GM23248 (cell line): ENCODE measurements at regions not wholly inside any gene's neighbourhood (a gene's known extent, or its start where the extent isn't known, plus 50 kb on each side); places are given as distances from the start of the nearest gene placed in this dataset.

Experiments
- DNase-seq: peaks from one replicate; pipeline ENCODE4 v3.0.0-alpha.2; 2015
- H2AFZ ChIP-seq: fragments of 200-600 bp; sonication (generic); 2 replicates; pipeline ENCODE4 v1.6.1; 2016; ENCODE audit warnings: antibody characterized with exemption
- H3F3A ChIP-seq: fragments of 200-600 bp; sonication (generic); 2 replicates; pipeline ENCODE4 v1.6.1; 2016; ENCODE audit warnings: mild to moderate bottlenecking, antibody characterized with exemption, mixed run types; ENCODE audit not compliant: insufficient read depth
- H3K27ac ChIP-seq: fragments of 200-600 bp; sonication (generic); 2 replicates; pipeline ENCODE4 v1.5.1; 2016; ENCODE audit warnings: mild to moderate bottlenecking
- H3K27me3 ChIP-seq: fragments of 200-600 bp; sonication (generic); replicated peaks from 2 replicates; pipeline ENCODE4 v1.6.1; 2016; ENCODE audit warnings: mild to moderate bottlenecking; ENCODE audit not compliant: insufficient read depth
- H3K36me3 ChIP-seq: fragments of 200-600 bp; sonication (generic); 2 replicates; pipeline ENCODE4 v1.6.1; 2016; ENCODE audit warnings: low read depth, mild to moderate bottlenecking
- H3K4me1 ChIP-seq: fragments of 200-600 bp; sonication (generic); 2 replicates; pipeline ENCODE4 v1.6.1; 2016; ENCODE audit warnings: mild to moderate bottlenecking; ENCODE audit not compliant: insufficient read depth
- H3K4me2 ChIP-seq: fragments of 200-600 bp; sonication (generic); one replicate; pipeline ENCODE4 v1.6.1; 2016; ENCODE audit warnings: mild to moderate bottlenecking; ENCODE audit not compliant: unreplicated experiment
- H3K4me3 ChIP-seq: fragments of 200-600 bp; sonication (generic); 2 replicates; pipeline ENCODE4 v1.5.1; 2016; ENCODE audit warnings: mild to moderate bottlenecking
- H3K79me2 ChIP-seq: fragments of 200-600 bp; sonication (generic); 2 replicates; pipeline ENCODE4 v1.6.1; 2016; ENCODE audit warnings: mild to moderate bottlenecking; ENCODE audit not compliant: insufficient read depth
- H3K9ac ChIP-seq: fragments of 200-600 bp; sonication (generic); 2 replicates; pipeline ENCODE4 v1.6.1; 2016; ENCODE audit warnings: mild to moderate bottlenecking
- H3K9me2 ChIP-seq: fragments of 200-600 bp; sonication (generic); 2 replicates; pipeline ENCODE4 v1.6.1; 2016; ENCODE audit warnings: mixed run types, mild to moderate bottlenecking, moderate library complexity; ENCODE audit not compliant: insufficient read depth
- H3K9me3 ChIP-seq: fragments of 200-600 bp; sonication (generic); one replicate; pipeline ENCODE4 v1.6.1; 2017; ENCODE audit warnings: low read depth
- H4K20me1 ChIP-seq: fragments of 200-600 bp; sonication (generic); 2 replicates; pipeline ENCODE4 v1.6.0; 2016; ENCODE audit not compliant: insufficient read depth
- EZH2 ChIP-seq: fragments of 200-600 bp; sonication (generic); IDR thresholded peaks from 2 replicates; pipeline ENCODE4 v1.6.1; 2018; ENCODE audit warnings: antibody characterized with exemption, mild to moderate bottlenecking; ENCODE audit not compliant: insufficient read depth, poor library complexity, severe bottlenecking
- EZH2phosphoT487 ChIP-seq: fragments of 200-600 bp; sonication (generic); IDR thresholded peaks from 2 replicates; pipeline ENCODE4 v1.6.1; 2018; ENCODE audit warnings: antibody characterized with exemption, moderate library complexity, mild to moderate bottlenecking, low read depth; ENCODE audit not compliant: insufficient read depth
- WGBS, 2 experiments: methylation state at CpG; one replicate each; pipeline ENCODE4 v1.1.6; 2015 to 2017; ENCODE audit warnings: low lambda C conversion rate in 2 of 2, low coverage in 1 of 2; ENCODE audit errors: missing lambda C conversion rate in 2 of 2; 5-methylcytosine and 5-hydroxymethylcytosine counted together
- in situ Hi-C: fragments of 300-500 bp; cut with MboI; formaldehyde crosslinking; loops from 2 replicates; pipeline ENCODE4 v1.15.0; 2020

GRCh38 chr5:118279540-118280294 is 708.6 kb downstream of the DTWD2 start:
- DNase-seq: no peak
- H3K27ac ChIP-seq: no peak overlapping the region
- no peaks in the 10 kb centered on the region for H4K20me1 ChIP-seq
- no peaks in the 10 kb centered on the region for H3K9me2 ChIP-seq
- no peaks in the 10 kb centered on the region for H3K9me3 ChIP-seq
- H3K4me1 ChIP-seq: no peaks in the 10 kb centered on the region
- in situ Hi-C loops: no loop called here
- H3K36me3 ChIP-seq: no peaks in the 10 kb centered on the region
- H2AFZ ChIP-seq: no peak overlapping the region
- no peak overlapping the region for H3K4me3 ChIP-seq
- H3K79me2 ChIP-seq: no peaks in the 10 kb centered on the region
- H3K4me2 ChIP-seq: no peak overlapping the region
- WGBS, 2 experiments: 33 to 41% methylated on average over 6 of the region's 6 CpGs
- TF ChIP-seq EZH2: no peak
- no peak for TF ChIP-seq EZH2phosphoT487
- no peaks in the 10 kb centered on the region for H3K27me3 ChIP-seq
- H3K9ac ChIP-seq: no peak overlapping the region
- no peaks in the 10 kb centered on the region for H3F3A ChIP-seq

- WGBS, 2 experiments: 0% methylated on average over 1 of the region's 1 CpG
- no peaks in the 10 kb centered on the region for H3K36me3 ChIP-seq
- H3K9me2 ChIP-seq: no peaks in the 10 kb centered on the region
- no peak overlapping the region for H3K4me2 ChIP-seq
- in situ Hi-C loops: no loop called here
- H3K27me3 ChIP-seq: no peaks in the 10 kb centered on the region
- no peaks in the 10 kb centered on the region for H4K20me1 ChIP-seq
- H3K9ac ChIP-seq: no peak overlapping the region
- no peaks in the 10 kb centered on the region for H3K4me1 ChIP-seq
- H2AFZ ChIP-seq: no peak overlapping the region
- DNase-seq: no peak
- TF ChIP-seq EZH2phosphoT487: no peak
- TF ChIP-seq EZH2: no peak
- H3K4me3 ChIP-seq: no peak overlapping the region
- H3F3A ChIP-seq: no peaks in the 10 kb centered on the region
- no peaks in the 10 kb centered on the region for H3K9me3 ChIP-seq
- H3K79me2 ChIP-seq: no peaks in the 10 kb centered on the region
- no peak overlapping the region for H3K27ac ChIP-seq
These were observed 717.8 kb downstream of the DTWD2 start for GRCh38 chr5:118270526-118270925.

GRCh38 chr5:118258223-118258622 is 730.1 kb downstream of the DTWD2 start:
- Histone ChIP-seq H3K9me2 (no peaks in the 10 kb centered on the region), H3K36me3 (no peaks in the 10 kb centered on the region), H3K9ac (no peak overlapping the region), H3K79me2 (no peaks in the 10 kb centered on the region), H3K4me1 (no peaks in the 10 kb centered on the region), H3K27me3 (no peaks in the 10 kb centered on the region), H3F3A (no peaks in the 10 kb centered on the region), H3K27ac (no peak overlapping the region), H3K4me2 (no peak overlapping the region), H4K20me1 (no peaks in the 10 kb centered on the region), H2AFZ (no peak overlapping the region), H3K4me3 (no peak overlapping the region), H3K9me3 (no peaks in the 10 kb centered on the region)
- 0 to 4% methylated on average over 1 of the region's 1 CpG for WGBS, 2 experiments
- in situ Hi-C loops: no loop called here
- TF ChIP-seq EZH2: no peak
- no peak for TF ChIP-seq EZH2phosphoT487
- DNase-seq: no peak

GRCh38 chr5:118257066-118257465 is 731.3 kb downstream of the DTWD2 start:
- Histone ChIP-seq H3K4me1 (no peaks in the 10 kb centered on the region), H3F3A (no peaks in the 10 kb centered on the region), H3K36me3 (no peaks in the 10 kb centered on the region), H3K9ac (no peak overlapping the region), H3K9me3 (no peaks in the 10 kb centered on the region), H2AFZ (no peak overlapping the region), H3K79me2 (no peaks in the 10 kb centered on the region), H4K20me1 (no peaks in the 10 kb centered on the region), H3K4me2 (no peak overlapping the region), H3K4me3 (no peak overlapping the region), H3K9me2 (no peaks in the 10 kb centered on the region), H3K27ac (no peak overlapping the region), H3K27me3 (no peaks in the 10 kb centered on the region)
- in situ Hi-C loops: no loop called here
- no peak for TF ChIP-seq EZH2phosphoT487
- no peak for TF ChIP-seq EZH2
- no peak for DNase-seq
